Activated CD4-positive, alpha-beta T cell treated with anti-CD3 and anti-CD28 coated beads, Interleukin-2, amount 50 U/mL, for 24 hours (primary cell): ENCODE measurements at regions not wholly inside any gene's neighbourhood (a gene's known extent, or its start where the extent isn't known, plus 50 kb on each side); places are given as distances from the start of the nearest gene placed in this dataset.

Source experiments
- DNase-seq, 2 donors: peaks; one replicate each; pipeline ENCODE4 v3.0.0-alpha.2; 2020; ENCODE audit warnings: low read depth in 1 of 2, low spot score in 1 of 2

DNA sequence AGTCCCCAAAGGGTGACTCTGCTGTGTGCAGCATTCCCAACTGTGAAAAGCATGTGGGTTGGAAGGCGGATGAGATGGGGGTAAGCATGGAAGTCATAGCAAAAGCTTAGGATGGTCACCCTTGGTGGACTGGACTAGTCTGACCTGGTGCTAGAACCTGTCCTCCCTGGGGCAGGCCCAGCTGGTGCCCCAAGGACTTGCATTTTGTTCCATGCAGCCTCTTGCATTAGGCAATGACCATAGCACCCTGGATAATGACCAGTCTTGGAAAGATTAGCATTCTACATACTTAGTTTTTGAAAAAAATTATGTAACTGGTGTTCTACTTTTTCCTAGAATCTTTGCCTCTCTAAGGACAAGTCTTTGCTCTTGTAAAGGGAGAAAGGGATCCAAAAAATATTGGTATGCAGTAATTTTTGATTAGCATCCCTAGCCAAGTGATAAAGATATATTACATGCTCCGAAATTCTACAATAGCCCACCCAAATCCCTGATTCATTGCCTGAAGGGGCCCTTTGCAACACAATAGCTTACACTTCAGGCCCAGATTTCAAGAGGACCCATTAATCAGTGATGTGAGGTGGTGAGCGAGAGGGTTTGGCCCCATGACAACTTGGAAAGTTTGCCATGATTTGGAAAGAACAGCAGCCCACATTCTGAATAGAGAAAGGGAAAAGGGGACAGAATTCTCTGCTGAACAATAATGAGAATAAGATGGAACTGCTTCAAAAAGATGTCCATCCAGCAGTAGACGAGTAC is 93.3 kb upstream of the CD180 start:
- no peak for DNase-seq

DNA sequence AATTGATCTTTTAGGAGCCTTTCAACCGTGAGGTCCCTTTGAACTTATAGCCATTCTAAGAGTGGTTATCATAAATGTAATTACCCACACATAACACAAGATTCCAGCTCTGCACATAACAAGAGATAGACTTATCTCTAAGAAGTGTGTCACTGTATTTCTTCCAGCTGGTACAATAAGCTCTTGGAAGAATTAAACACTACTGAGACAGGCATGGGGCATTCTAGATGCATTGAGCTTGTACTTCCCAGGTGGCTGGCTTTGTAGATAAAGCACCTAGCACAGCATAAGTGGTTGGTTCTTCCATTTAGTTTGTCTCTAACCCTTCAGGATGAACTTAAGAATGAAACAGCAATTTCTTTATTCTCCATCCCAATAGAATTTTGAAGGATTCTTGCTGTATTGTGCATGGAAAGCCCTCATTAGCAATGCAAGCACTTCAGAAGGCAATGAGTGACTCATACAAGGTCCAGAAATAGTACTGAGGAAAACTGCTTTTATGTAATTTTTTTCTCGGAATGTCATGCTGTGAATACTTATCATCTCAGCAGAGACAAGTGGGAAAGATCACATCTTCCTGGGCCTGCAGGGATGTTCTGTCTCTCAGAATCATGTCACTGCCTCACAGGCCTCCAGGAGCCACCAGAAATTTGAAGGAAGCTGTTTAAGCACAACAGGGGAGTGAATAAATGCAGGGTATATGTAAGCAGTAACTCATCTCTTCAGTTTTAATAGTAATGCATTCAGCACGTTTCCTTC is 91.1 kb upstream of the CD180 start:
- DNase-seq = no peak

DNA sequence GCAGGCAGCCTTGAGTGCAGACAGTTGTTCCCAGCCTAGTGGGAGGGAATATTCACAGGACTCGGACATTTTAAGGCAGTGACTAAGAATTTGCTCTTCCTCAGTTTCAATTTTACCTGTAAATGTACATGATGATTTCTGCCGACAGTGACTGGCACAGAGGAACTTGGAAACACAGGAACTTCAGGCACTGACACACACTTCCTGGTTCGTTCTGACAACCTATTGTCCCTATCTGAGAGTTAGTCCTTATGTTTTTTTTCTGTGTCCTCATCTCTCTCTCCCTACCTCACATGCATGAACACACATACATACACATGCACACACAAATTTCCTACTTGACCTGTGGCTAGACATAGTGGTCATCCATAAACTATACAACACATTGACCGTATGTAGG is 89.4 kb upstream of the CD180 start:
- DNase-seq = no peak

DNA sequence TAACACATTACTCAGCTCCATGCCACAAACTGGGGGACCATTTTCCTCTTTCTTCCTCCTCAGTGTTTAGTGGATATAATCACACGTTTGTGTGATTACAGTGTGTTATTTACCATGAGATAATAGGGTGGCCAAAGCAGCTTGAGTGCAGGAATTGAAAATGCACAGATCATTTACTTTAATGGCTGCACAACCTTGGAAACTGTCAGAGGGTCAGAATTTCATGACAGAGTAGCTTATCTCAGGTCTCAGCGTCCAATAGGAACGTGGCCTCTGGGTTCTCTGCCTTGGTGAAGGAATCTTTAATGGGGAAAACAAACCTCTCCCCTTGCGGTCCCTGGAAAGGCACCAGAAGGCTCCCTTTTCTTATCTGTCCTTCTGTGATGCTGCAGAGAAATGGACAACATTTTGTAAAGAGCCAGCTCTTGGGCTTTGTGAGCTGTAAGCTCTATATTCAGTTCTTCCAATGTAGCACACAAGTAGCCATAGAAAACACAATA is 87.4 kb upstream of the CD180 start:
- no peak for DNase-seq

DNA sequence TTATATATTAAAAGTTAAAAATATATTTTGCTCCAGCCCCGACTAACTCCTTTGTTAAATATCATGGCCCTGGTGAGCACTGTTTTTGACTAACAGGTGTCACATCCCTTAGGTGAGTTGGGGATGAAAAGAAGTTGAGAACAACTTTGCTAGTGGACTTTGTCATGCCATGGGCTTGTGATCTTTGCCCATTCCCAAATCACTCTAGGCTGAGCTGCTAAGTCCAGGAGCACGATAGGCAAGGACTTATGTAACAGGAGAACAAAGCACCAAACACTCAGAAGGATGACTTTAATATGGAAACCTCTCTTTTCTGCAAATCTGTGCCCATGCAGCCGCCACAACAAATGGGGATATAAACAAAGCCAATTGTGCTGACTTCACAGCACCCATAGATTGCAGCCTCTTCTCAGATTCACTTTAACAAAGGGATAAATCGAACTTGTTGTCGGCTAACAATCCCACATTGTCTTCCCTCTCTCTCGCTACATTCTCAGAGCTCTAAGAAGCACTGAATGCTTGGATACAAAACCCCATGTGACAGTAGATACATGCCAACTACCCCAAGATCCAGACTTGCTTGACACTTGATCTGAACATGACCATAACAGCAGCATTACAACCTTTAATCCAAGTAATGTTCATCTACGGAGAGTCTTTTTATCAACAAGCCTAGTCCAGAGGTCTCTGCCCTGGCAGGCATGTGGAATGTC is 86.8 kb upstream of the CD180 start:
- no peak for DNase-seq

DNA sequence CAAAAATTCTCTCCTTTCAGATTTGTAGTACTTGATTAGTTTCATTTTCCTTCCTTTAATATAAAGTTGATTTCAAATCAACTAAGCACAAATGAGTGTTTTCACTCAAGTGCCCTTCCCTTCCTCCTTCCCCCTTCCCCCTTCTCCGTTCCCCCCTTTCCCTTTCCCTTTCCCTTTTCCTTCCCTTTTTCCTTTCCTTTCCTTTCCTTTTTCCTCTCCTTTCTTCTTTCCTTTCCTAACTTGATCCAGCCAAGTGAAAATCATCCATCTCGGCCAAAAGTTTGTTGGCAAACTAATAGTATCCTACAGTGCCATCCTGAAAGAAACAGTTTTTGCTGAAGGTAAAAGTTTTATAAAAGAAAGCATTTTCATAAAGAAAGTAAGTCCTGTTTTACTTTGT is 85.3 kb upstream of the CD180 start:
- DNase-seq = no peak

DNA sequence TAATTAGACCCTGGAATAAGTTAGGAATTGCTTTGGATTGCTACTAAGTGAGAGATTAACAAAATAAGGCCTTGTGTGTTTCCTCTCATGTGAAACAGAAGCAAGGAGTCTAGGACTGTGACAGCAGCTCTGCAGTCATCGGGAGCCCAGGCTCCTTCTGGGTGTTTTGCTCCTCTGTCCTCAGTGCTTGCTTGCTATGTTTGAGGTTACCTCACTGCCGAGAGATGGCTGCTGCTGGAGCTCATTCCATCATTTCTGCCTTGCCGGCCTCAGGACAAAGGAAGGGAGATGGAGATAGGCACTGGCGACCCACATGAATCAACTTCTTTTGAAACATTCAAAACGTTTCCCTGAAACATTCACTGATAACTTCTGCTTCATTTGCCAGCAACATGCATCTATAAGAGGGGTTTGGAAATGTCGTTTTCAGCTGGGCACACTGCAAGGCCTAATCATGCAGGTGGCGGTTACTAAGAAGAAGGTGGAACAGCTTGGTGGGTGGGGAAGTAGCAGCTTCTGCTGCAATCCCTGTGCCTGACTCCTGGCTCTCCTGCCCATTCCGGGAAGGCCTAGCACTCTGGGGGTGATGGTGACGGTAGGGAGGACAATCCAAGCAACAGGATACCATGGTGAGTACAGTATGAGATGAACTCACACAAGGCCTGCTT is 77.2 kb upstream of the CD180 start:
- no peak for DNase-seq

DNA sequence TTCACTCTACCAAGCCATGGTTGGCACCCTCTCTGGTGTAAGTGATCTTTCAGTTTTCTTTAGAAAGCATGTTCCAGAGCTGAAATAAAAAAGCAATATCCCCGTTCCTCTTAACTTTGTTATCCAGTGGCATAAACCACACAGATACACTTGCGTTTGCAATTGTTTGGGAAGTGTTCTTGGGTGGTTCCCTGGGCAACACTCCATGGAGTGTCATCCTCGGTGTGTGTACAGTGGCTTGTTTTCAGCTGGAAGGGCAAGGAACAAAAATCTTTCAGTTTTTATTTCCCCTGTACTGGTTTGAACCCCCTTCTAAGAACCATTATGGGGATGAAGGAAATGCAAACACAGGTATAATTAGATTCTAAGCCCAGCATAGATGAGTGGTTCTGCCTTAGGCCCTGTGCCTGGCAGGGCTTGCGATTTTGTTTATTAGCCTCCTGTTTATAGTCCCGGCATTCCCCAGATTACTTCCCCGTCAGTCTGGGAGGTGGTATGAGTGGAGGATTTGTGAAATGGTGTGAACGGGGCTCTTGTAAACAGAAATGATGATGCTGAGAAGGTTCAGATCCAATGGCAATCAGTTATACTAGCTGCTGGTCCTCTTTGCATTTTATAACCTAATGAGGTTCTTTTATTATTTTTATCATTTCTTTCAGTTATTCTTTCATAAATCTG is 76.0 kb upstream of the CD180 start:
- no peak for DNase-seq

DNA sequence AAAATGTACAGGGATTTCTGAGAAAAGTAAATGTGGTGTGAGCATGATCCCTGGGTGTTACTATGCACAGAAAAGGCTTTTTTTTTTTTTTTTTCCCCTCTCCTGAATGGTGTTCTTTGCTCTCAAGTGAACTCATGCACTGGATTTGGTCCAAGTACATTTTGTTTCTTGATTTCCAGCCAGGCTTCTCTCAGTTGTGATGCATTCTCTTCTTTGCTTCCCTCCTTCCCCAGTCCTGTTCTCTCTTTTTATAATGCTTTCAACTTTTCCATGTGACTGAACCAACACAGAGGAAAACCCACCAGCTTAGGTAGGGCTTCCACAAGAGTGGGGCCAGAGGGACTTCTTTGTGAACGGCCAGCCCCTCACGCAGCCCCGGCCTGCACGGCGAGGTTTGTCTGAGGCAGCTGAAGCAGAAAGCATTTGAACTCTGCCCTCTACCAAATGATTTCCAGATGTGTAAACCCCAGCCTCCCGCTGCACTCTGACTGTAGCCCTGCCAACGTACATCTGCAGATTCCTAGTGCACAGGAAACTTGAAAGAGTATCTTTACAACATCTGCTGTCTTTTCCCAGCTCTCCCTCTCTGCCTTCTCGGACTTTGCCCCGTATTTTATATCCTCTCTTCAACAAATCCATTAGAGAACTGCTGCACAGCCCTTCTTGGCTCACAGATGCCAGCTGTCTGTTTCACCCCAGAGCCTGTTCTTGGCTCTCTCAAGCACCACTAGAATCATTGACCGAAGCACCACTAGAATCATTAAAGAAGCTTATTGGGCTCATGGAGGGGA is 71.8 kb upstream of the CD180 start:
- no peak for DNase-seq

DNA sequence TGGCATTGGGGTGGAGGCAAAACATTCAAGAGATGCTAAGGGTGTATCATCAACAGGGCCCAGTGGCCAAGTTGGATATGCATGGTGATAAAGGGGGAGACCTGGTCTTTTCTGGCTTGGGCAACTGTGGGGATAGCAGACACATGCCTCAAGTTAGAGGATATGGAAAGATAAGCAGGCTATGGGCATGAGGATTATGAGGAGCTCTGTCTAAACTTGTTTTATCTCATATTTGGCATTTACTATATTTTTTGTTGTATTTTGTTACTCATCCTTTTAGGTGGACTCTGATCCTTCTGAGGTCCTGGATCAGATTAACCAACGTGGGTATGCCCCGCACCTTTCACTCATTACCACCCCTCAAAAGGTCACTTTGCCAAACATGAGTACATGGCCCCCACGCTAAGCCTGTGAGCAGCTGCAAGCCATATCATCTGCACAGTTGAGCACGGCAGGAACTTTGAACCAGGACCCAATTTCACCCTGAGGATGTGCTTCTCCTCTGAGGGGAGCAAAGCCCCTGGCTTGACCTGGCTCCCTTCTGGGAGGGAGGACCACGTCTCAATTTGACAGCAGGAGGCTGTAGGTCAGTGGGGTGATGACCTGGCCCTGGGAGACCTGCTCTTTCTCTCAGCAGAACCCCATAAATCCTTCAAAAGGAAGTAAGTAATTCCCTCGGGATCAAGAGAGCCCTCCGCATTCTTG is 71.1 kb upstream of the CD180 start:
- DNase-seq = no peak

DNA sequence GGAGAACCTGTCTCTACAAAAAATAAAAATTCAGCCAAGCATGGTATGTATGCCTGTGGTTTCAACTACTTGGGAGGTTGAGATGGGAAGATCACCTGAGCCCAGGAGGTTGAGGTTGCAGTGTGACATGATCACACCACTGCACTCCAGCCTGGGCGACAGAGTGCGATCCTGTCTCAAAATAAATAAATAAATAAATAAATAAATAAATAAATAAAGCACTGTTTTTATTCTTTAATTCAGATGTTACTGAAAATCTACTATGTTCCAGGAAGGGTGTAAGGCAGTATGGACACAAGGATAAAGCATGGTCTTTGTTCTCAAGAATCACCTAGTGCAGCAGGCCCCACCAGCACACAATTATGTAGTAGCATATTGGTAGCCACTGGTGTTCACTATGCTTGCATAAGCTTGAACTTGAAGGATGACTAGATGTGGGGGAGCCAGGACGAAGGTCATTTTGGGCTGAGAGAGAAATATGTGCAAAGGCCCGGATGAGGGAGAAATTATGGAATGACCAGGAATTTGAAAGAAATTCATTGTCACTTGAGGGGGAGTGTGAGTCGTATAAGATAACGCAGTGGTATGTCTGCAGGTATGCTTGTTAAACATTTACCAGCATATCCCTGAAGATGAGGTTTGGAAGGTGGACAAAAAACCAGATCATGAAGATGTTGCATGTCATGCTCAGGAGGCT is 70.2 kb upstream of the CD180 start:
- DNase-seq = no peak

DNA sequence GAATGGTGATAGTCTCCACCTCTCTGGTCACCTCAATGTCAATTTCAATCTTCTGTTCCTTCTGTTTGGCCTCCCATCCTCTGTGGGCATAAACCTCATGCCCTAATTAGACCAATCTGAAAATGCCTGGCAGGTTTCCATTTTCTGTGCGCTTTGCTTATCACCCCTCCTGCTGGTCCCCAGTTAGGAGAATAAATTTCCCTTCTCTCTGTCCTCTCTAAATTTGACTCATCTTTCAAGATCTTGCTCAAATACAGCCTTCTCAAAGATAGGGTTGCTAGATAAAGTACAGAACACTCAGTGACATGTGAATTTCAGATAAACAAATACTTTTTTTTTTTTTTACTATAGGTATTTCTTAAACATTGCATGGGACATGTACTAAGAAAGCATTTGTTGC is 69.4 kb upstream of the CD180 start:
- DNase-seq = no peak

DNA sequence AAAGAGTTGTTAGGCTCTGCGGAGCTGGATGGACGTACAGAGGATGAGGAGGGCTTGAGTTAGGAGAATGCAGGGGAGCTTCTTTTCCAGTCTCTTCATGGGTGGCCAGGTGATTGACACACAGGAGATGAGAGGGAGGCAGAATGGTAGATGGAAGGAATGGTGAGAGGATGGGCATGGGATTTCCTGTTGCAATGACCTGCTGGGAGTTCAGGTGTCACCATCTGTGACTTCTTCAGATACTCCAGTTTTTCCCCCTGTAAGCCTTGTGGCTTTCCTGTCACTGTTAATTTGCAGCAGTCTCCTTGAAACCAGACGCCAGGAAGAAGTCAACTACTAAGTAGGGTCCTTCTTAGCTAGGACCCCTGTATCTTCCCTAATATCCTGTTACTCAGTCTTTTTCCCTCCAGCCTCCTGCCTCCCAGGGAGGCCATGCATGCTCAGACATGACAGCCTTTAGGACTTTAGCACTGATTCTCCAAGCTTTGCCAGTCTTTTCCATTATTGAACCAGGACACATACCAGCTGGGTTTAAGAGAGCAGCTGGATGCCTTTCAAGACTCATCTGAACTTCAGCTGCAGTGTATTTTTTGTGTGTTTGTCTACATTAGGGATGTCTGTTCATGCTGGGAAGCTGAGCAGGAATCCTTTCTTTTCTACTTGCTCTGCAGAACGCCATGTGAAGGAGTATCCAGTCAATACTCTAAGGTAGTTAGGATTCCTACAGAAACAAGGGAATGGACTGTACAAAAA is 67.2 kb upstream of the CD180 start:
- DNase-seq = no peak

DNA sequence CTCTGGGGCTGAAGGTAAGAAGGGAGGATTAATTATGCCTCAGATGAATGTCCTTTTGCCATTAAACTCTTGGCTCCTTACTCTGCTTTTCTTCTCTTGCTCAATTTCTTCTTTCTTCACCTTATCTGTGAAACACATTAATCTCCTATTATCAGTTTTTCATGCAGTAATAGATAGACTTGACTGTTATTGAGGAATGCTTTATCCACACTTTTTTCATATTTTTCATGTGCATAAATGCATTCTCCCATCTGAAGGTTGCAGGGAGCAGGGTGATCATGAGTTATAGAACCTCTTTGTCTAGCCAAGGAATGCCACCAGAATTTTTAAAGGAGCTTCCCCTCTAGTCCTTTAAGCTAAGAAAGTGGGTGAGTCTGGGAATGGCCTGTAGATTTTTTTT is 66.4 kb upstream of the CD180 start:
- no peak for DNase-seq

DNA sequence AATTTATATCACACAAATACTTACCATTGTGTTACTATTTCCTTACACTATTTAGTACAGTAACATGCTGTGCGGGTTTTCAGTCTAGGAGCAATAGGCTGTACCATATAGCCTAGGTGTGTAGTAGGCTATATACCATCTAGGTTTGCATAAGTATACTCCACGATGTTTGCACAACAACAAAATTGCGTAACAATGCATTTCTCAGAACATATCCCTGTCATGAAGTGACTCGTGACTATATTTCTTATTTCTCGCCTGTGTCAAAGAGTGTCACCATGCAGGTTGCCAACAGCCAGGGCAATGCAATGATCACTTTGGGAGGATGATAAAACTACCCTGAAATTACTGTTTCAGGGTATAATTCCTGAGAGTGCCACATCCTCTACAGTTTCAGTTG is 65.6 kb upstream of the CD180 start:
- no peak for DNase-seq

DNA sequence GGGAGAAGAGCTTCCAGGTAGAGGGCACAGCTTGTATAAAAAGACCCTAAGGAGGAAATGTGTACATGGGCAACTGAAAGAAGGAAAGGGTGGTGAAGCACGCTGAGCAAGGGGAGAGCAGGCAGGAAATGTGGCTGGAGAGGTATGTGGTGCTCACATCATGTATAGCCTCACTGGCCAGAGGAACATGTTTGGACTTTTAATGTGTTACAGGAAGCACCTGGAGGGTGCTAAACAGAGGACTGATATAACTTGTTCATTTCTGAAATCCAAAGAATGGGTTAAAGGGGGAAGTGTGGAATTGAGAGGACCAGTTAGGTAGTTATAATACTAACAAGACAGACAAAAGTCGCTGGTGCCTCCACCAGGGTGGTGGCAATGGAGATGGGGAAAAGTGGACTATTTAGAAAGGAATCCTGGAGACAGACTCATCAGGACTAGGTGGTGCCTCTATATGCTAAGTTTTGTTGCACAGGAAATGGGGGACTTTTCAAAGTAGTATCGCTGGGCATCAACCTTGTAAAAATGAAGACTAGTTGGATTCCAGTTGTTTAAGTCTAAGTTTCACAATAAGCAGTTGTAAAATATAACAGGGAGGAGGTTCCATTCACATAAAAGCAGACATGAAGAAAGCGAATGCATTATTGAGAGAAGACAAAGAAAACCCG is 63.1 kb upstream of the CD180 start:
- DNase-seq = no peak

DNA sequence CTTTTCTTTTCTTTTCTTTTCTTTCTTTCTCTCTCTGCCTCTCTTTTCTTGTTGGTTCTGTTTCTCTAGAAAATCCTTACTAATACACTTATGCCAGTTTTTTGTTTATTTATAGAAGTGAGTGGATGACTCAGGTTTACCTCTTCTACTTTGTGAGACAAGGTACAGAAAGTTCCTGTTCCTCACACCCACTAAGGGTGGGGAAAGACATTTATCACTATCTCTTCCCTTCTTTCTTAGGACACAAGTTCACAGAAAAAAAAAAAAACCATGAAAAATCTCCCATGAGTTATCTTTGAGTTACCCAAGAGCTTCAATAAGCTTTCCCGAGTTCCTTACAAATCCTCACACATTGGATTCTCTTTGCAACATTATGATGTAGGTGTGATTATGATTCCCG is 60.9 kb upstream of the CD180 start:
- DNase-seq = no peak

DNA sequence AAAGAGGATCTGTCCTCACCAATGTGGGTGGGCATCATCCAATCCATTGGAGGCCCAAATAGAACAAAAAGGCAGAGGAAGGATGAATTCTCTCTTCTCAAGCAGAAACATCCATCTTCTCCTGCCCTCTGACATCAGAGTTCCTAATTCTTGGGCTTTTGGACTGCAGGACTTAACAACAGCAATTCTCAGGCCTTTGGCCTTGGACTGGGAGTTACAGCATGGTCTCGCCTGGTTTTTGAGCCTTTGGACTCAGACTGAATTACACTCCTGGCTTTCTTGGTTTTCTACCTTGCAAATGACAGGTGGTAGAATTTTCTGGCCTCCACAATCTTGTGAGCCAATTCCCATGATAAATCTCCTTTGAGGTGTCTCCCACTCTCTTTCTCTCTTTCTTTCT is 60.5 kb upstream of the CD180 start:
- DNase-seq = no peak
